ENCODE measurements at regions not wholly inside any gene's neighbourhood (a gene's known extent, or its start where the extent isn't known, plus 50 kb on each side); places are given as distances from the start of the nearest gene placed in this dataset.

DNA sequence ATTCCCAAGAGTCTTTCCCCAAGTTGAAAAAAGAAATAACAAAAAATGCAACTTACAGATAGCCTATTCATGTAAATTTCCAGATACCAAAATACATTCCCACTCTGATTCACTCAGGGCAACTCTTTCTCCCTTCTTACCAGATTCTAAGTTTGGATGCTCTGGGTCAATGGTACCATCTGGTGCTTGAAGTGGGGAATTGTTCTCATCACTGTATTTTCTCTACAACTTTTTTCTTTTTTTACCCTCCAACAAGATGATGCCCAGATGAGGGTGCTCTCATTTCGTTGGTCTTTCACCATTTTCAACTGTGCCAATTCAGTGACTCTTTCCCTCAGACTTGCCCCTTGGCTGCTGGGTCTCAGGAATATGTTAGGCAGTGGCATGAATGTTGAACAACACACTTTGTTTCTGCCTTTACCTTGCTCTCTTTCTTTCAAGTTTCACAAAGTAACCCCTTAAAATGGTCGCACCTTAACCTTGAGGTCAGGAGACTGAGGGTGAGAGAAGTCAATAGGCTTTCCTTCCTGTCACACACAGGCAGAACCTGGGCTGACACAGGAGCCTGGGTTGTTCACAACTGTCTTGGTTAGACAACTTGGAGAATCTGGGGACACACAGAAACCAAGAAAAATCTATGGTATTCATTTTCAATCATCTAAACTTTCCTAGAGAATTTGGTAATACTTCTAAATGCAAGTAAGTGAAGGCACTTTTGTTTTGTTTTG lies 330.7 kb upstream of the SLCO3A1 start:
- no peaks in the 10 kb centered on the region for H3K27me3 ChIP-seq
- 47 to 67% methylated on average over 2 of the region's 2 CpGs for WGBS, 2 donors
- H3K4me3 ChIP-seq = no peak overlapping the region
- H3K27ac ChIP-seq = no peak overlapping the region
- TF ChIP-seq, protein P1, sequence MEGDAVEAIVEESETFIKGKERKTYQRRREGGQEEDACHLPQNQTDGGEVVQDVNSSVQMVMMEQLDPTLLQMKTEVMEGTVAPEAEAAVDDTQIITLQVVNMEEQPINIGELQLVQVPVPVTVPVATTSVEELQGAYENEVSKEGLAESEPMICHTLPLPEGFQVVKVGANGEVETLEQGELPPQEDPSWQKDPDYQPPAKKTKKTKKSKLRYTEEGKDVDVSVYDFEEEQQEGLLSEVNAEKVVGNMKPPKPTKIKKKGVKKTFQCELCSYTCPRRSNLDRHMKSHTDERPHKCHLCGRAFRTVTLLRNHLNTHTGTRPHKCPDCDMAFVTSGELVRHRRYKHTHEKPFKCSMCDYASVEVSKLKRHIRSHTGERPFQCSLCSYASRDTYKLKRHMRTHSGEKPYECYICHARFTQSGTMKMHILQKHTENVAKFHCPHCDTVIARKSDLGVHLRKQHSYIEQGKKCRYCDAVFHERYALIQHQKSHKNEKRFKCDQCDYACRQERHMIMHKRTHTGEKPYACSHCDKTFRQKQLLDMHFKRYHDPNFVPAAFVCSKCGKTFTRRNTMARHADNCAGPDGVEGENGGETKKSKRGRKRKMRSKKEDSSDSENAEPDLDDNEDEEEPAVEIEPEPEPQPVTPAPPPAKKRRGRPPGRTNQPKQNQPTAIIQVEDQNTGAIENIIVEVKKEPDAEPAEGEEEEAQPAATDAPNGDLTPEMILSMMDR (IDR thresholded peaks at IDR 0.05) = peak in 1 of 6 experiments; percentile 46
- TF ChIP-seq POLR2A (IDR thresholded peaks at IDR 0.05) = no peak
- H3K9me3 ChIP-seq = no peaks in the 10 kb centered on the region
- peaks cover 0 to 3% (median 0%) of the 10 kb centered on the region in 3 donors for H3K4me1 ChIP-seq
- H3K36me3 ChIP-seq = no peaks in the 10 kb centered on the region
- intact Hi-C loops (cut with DNase I) = no loop called here
- no peak for DNase-seq

DNA sequence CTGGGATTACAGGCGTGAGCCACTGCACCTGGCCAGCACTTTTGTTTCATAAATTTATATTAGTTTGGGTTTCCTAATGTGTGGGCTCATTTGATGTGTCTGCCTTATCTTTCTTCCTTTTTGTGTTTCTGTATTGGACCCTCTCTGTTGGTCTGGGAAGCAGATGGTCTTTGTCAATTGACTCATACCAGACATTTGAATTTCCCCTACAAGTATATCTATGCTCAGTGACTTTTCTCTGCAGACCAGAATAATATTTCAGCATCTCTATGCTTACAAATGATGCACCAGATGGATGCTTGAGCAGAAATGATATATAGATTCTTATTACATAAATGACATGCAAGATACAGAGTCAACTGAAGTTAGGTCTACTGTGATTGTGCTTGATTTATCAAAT lies 329.9 kb upstream of the SLCO3A1 start:
- Histone ChIP-seq H3K4me3 (no peak overlapping the region), H3K27me3 (no peaks in the 10 kb centered on the region), H3K9me3 (no peaks in the 10 kb centered on the region), H3K36me3 (no peaks in the 10 kb centered on the region), H3K27ac (no peak overlapping the region), H3K4me1 (peaks cover 0 to 3% (median 0%) of the 10 kb centered on the region in 3 donors)
- TF ChIP-seq, protein P1 (IDR thresholded peaks at IDR 0.05) = no peak
- TF ChIP-seq POLR2A (IDR thresholded peaks at IDR 0.05) = no peak
- 69 to 81% methylated on average over 1 of the region's 1 CpG for WGBS, 2 donors
- DNase-seq = no peak
- intact Hi-C loops (cut with DNase I) = no loop called here

DNA sequence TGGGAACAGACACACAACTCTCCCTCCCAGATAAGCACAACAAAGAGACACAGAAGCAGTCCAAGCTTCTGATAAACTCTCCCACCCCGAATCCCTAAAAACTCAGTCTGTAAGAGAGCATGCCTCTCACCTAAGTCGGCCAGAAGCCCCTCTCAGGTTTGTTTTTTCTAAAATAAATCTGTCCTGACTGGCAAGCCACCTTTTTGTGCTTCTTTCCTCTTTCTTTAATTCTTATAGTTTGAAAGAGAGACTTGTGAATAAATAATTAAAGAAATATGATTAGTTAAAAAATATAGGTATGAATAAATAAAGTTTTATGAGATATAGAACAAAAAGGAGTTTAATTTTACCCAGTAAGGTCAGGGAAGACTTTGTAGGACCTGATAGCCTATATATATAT lies 329.0 kb upstream of the SLCO3A1 start:
- peaks cover 0 to 7% (median 0%) of the 10 kb centered on the region in 3 donors for H3K4me1 ChIP-seq
- no peak overlapping the region for H3K27ac ChIP-seq
- TF ChIP-seq, protein P1 (IDR thresholded peaks at IDR 0.05) = no peak
- TF ChIP-seq POLR2A (IDR thresholded peaks at IDR 0.05) = no peak
- intact Hi-C loops (cut with DNase I) = no loop called here
- no peaks in the 10 kb centered on the region for H3K36me3 ChIP-seq
- no peak for DNase-seq
- WGBS, 2 donors = 57 to 67% methylated on average over 2 of the region's 2 CpGs
- no peaks in the 10 kb centered on the region for H3K27me3 ChIP-seq
- H3K4me3 ChIP-seq = no peak overlapping the region
- H3K9me3 ChIP-seq = no peaks in the 10 kb centered on the region

DNA sequence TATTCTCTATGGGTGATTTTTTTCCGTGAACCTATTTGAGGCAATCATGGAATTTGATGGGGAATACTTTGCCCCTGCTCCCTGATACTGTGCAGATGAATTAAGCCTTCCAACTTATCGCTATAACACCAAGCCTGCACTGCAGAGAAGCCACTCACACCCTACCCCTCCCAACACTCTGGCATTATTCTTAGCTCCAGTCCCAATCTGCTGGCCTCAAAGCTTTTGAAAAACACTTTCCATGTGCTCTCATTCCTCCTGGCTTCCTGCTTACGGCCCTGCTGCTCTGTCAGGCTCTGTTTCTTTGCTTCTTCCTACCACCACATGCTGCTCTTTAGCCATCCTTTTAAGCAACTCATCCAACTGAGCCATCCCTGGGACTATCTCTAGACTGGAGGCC lies 327.8 kb upstream of the SLCO3A1 start:
- DNase-seq = no peak
- Histone ChIP-seq H3K9me3 (no peaks in the 10 kb centered on the region), H3K36me3 (no peaks in the 10 kb centered on the region), H3K27ac (no peak overlapping the region), H3K27me3 (no peaks in the 10 kb centered on the region), H3K4me3 (no peak overlapping the region), H3K4me1 (peaks cover 0 to 12% (median 0%) of the 10 kb centered on the region in 3 donors)
- TF ChIP-seq, protein P1 (IDR thresholded peaks at IDR 0.05) = no peak
- no peak for TF ChIP-seq POLR2A (IDR thresholded peaks at IDR 0.05)
- intact Hi-C loops (cut with DNase I) = no loop called here
- 76 to 88% methylated on average over 3 of the region's 3 CpGs for WGBS, 2 donors

DNA sequence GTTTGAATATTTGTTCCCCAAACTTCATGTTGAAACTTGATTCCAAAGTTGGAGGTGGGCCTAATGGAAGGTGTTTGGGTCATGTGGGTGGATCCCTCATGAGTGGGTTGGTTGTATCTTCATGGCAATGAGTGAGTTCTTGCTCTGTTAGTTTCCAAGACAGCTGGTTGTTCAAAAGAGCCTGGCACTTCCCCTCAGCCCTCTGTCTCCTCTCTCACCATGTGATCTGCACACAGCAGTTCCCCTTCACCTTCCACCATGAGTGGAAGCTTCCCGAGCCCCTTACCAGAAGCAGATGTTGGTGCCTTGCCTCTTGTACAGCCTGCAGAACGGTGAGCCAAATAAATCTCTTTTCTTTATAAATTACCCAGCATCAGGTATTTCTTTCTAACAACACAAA lies 327.1 kb upstream of the SLCO3A1 start:
- no peak for TF ChIP-seq POLR2A (IDR thresholded peaks at IDR 0.05)
- TF ChIP-seq, protein P1 (IDR thresholded peaks at IDR 0.05) = no peak
- intact Hi-C loops (cut with DNase I) = no loop called here
- Histone ChIP-seq H3K27me3 (no peaks in the 10 kb centered on the region), H3K27ac (no peak overlapping the region), H3K4me3 (no peak overlapping the region), H3K36me3 (no peaks in the 10 kb centered on the region), H3K4me1 (peaks cover 0 to 19% (median 0%) of the 10 kb centered on the region in 3 donors), H3K9me3 (no peaks in the 10 kb centered on the region)
- WGBS, 2 donors = 58 to 78% methylated on average over 2 of the region's 2 CpGs
- DNase-seq = no peak
